GM12875 (cell line): ENCODE measurements at regions not wholly inside any gene's neighbourhood (a gene's known extent, or its start where the extent isn't known, plus 50 kb on each side); places are given as distances from the start of the nearest gene placed in this dataset.
A peak's percentile ranks its signal among the peaks of the same experiment; 100 is the strongest.

Experiments
- H3K4me3 ChIP-seq: one replicate; pipeline ENCODE4 v1.5.1; 2011; ENCODE audit warnings: low read depth, low read length, control low read depth
- CTCF ChIP-seq: IDR thresholded peaks from 2 replicates; pipeline ENCODE4 v1.5.1; 2011; ENCODE audit warnings: low read depth, mild to moderate bottlenecking, control low read depth, inconsistent platforms, low read length, moderate library complexity, borderline replicate concordance; ENCODE audit not compliant: insufficient read depth

GRCh38 chr14:73774671-73775070, 60.5 kb upstream of the PNMA1 start:
- H3K4me3 ChIP-seq: no peak overlapping the region
- 0 out of 2 replicates have a peak, but pooled peaks have one; percentile 2 for TF ChIP-seq CTCF

GRCh38 chr14:73774241-73774570, 60.0 kb upstream of the PNMA1 start:
- H3K4me3 ChIP-seq: no peak overlapping the region
- TF ChIP-seq CTCF: no peak

- no peak for TF ChIP-seq CTCF
- H3K4me3 ChIP-seq: no peak overlapping the region
These were observed 59.5 kb upstream of the PNMA1 start for GRCh38 chr14:73773441-73774240.

- no peak for TF ChIP-seq CTCF
- H3K4me3 ChIP-seq: no peak overlapping the region
These were observed 57.9 kb upstream of the PNMA1 start for GRCh38 chr14:73771848-73772638.

GRCh38 chr14:73770977-73771847, 57.0 kb upstream of the PNMA1 start:
- no peak for TF ChIP-seq CTCF
- H3K4me3 ChIP-seq: peak overlapping the region; percentile 17

GRCh38 chr14:73768107-73768506, 53.9 kb upstream of the PNMA1 start:
- TF ChIP-seq CTCF: no peak
- H3K4me3 ChIP-seq: no peak overlapping the region
